ENCODE measurements at regions not wholly inside any gene's neighbourhood (a gene's known extent, or its start where the extent isn't known, plus 50 kb on each side); places are given as distances from the start of the nearest gene placed in this dataset.
A peak's percentile ranks its signal among the peaks of the same experiment; 100 is the strongest.
"Not testable (repeated sequence)": the region's sequence is repeated elsewhere in the genome, so short reads cannot be mapped to it uniquely, and the experiment has no call there.

DNA sequence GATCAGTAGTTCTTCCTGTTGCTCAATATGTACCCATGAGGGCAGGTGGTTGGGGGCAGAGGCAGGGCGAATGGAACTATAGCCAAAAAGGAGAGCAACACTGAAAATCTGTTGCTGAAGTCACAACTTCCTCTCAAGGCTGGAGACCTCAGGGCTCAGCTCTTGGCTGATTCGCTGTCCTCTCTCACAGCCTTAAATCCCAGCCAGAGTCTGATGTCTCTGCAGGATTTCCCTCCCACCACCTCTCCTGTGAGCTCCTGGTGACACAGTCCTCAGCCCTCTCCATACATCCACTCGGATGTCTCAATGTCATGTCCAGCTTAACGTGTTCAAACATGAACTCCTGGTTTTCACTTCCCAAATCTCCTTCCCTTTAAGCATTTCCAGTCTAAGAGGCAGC is 218.7 kb upstream of the FAM240B start:
- not testable (repeated sequence) for DNase-seq

- not testable (repeated sequence) for DNase-seq
These were observed 208.0 kb upstream of the FAM240B start for GRCh38 chr9:38927970-38928369.

GRCh38 chr9:38926565-38926964 is 206.6 kb upstream of the FAM240B start:
- not testable (repeated sequence) for DNase-seq

DNA sequence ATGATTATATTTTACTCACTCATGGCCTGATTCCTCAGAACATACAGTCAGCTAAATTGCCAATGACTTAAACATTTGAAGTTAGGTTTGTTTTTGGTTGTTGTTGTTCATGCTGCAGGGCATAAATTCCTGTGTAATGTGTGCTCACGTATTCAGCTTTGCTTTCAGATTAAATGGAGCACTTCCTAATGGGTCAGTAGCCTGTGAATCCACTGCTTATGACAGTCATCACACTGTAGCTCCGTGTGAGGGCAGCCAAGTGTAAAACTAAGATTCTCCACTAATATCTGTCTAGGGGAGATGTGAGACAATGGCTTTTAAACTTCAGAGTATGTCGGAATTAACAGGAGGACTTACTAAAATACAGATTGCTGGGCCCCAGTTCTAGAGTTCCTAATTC is 201.3 kb upstream of the FAM240B start:
- not testable (repeated sequence) for DNase-seq

GRCh38 chr9:38910629-38911028 is 190.7 kb upstream of the FAM240B start:
- not testable (repeated sequence) for DNase-seq

DNA sequence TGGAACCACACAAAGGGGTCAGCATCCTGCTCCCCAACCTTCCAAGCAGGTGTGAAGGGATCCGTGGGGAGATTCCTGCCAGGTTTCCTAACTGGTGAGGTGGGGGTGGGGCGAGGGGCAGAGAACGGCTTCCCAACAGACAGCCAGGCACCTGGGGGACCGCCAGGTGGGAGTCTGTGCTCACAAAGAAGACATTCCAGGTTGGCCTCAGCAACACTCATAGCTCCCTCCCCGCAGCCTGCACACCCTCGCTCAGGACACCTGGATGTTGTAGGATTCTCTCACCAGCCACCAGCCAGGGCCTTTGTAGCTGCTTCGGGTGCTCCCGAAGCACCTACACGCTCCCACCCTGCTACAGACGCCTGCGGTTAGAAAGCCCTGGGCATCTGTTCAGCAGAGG is 184.8 kb upstream of the FAM240B start:
- not testable (repeated sequence) for DNase-seq

- not testable (repeated sequence) for DNase-seq
These were observed 181.7 kb upstream of the FAM240B start for GRCh38 chr9:38901534-38902177.

DNA sequence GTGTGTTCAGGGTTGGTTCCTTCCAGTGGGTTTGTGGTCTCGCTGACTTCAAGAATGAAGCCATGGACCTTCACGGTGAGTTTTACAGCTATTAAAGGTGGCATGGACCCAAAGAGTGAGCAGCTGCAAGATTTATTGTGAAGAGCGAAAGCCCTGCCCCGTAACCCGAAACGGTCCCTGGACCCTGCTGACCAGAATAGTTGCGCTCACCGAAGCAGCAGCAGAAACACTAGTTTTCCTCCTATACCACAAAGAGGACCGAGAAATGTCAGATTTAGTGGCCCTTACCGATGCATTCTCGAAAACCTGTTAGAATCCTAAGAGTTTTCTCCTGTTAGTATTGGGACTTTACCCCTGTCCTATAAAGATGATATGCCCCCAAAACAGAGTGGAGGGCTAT is 176.5 kb upstream of the FAM240B start:
- DNase-seq: not testable (repeated sequence)

DNA sequence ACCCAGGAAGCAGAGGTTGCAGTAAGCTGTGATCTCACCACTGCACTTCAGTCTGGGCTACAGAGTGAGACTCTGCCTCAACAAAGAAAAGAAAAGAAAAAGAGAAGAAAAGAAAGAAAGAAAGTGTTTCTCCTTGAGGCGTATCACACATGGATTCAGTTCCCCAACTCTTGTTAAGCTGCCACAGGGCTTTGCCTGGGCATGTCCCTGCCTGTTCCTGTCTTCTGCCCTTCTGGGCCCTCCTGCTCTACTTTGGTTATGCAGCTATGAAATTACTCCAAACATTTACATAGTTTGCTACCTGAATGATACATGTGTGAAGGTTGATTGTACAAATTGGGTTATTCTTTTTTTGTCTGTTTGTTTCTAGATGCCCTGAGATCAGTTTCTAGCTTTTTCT is 175.3 kb upstream of the FAM240B start:
- not testable (repeated sequence) for DNase-seq

DNA sequence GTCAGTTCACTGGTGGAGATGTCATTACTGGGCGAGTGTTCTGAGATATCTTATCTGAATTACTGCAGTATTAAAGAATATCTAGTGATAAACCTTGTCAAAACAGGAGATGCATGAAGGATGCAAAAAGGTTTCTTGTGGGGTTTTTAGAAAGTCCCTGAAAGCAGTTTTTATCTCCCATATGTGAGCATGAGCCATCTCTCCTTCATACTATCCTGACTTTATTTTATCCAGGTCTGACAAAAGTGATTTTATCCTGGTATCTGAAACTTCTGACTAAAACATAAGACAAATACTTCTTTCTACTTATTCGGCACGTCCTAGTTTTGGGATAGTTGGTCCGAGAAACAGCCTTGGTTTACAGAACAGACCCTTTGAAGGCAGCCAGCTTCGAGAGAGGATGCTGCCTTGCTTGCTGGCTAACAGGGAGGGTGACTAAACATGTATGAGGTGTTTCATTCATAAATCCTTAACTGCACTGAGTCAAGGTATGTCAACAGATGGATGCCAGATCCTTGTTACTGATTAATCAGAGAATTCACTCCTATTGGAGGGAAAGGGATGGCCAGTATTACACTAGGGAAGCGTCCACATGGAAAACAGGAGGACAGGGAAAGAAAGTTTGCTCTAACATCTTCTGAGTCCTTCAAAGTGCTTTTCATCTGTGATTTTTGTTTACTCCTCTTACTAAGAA is 172.8 kb upstream of the FAM240B start:
- DNase-seq: not testable (repeated sequence)

DNA sequence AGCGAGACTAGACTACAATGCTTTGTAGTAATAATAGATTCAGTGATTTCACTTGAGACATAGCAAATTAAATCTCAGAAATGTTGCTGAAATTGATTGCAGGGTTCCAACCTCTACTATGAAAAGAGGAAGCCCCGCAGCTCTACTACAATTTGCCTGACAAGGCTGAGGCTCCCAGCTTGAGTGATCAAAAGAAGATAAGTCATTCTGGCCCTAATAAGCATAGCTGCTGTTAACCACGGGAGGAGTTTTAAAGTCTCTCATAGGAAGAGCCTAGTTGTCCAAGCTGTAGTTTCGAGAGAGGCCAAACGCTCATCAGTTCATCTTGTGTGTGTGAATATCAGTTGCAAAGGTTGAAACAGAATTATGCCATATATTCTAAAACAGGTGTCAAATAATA is 166.1 kb upstream of the FAM240B start:
- not testable (repeated sequence) for DNase-seq

DNA sequence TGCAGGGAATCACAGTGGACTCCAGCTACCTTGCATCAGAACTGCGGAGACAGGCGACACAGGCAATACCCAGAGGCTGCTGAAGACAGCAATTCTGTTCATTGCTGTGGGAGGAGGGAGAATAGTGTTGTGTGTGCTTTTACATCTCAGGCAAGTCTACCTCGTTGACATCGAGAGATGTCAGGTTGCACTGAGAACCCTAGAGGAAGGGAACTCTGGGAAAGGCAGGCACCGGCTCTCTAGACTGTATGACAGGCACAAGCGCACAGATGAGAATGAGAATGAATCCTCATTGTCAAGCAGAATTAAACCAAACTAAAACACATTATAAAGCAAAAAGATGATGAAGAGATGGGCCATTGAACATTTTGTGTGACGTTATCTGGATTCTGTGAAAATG is 155.7 kb upstream of the FAM240B start:
- DNase-seq: peak; percentile 17

DNA sequence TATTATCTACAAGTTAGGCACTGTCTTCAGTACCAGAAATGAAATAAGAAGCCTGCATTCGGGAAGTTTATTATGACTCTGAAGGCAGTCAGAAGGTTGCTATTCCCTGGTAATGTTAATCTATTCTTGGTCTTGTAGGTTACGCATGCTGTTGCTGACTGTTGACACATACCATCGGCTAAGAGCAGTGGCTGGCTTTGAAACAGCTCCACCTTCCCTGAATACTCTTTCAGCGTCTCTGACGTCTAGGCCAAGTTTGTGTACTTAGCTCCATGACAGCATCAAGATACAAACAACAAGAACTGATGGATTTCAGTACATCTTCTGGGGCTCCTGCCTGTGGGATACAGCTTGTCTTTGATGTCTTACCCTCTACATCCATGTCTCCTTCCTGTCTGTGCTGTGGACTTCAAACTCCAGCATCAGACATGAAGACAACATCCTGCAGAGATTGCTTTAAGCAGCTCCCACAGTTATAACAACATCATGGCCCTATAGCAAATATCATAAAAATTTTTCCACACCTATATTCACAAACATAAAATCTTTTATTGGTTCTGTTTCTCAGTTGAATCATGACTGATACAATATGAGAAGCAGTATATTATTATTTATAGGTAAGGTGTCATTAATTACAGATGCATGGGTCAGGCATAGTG is 151.5 kb upstream of the FAM240B start:
- not testable (repeated sequence) for DNase-seq

DNA sequence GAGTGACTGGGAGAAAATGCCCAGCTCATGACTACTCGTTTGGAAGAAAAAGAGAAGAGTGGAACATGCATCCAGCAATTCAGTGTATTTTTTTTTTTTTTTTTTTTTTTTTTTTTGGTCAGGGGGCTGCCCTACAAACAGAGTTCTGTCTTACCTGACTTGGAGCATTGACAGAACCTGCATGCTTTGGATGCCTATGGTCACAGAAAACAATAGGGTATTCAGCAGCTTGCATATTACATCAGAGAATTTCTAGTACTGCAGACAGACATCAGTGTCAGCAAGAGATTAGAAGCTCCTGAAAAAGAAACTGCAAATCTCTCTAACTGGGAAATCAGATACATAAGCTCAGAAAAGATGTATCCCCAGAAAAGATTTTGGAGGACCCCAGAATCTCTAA is 139.9 kb upstream of the FAM240B start:
- DNase-seq: not testable (repeated sequence)

GRCh38 chr9:38848966-38849365 is 129.0 kb upstream of the FAM240B start:
- not testable (repeated sequence) for DNase-seq

GRCh38 chr9:38840213-38840612 is 120.3 kb upstream of the FAM240B start:
- DNase-seq: not testable (repeated sequence)

DNA sequence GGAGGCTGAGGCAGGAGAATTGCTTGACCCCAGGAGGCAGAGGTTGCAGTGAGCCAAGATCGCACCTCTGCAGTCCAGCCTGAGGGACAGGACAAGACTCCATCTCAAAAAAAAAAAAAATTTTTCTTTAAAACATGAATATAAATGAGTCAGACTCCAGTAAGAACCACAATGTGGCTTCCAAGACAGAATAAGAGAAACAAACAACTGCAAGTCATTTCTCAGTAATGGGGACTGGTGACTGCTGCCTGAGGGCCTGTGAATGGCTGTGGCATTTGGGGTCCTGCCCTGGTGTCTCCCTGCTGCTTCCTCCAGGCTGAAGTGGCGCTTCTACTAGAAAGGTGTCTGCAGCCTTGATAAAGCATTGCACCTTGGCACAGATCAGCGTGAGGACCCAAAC is 113.8 kb upstream of the FAM240B start:
- DNase-seq: not testable (repeated sequence)

- not testable (repeated sequence) for DNase-seq
These were observed 93.9 kb upstream of the FAM240B start for GRCh38 chr9:38813855-38814254.

DNA sequence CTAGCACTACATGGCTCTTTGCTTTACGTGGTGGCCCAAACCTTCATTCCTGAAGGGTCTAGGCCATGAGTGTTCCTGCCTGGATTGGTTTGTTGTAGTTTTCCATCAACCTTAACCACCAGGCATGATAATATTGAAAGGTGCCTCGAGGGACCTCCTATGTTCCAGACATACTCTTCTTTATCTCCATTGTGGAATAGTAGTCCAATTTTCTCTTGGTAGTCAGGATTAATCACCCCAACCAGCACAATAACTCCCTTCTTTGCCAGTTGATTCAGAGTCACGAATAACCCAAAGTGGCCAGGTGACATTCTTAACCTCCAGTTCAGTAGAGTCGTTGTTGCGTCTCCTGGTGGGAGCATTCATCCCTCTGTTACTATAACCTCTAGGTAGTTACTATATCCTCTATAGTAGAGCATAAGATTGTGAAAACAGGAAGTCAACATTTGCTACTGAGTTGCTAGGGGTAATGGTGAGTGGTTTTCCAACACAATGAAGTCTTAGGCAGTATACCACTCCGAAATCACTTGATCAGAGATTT is 88.1 kb upstream of the FAM240B start:
- DNase-seq: not testable (repeated sequence)

GRCh38 chr9:38771593-38771992 is 51.7 kb upstream of the FAM240B start:
- no peak for DNase-seq

Measured in islet precursor cell (in vitro differentiated cells).